Smooth muscle cell (in vitro differentiated cells): ENCODE measurements at regions not wholly inside any gene's neighbourhood (a gene's known extent, or its start where the extent isn't known, plus 50 kb on each side); places are given as distances from the start of the nearest gene placed in this dataset.

Experiments
- DNase-seq: peaks from one replicate; lab custom pipeline; 2025; ENCODE audit not compliant: unreplicated experiment; lab: John Stamatoyannopoulos, UW
- H2AFZ ChIP-seq: fragments of 200-600 bp; sonication (generic); 2 replicates; pipeline ENCODE4 v1.6.0; 2016; ENCODE audit warnings: antibody characterized with exemption, low read depth, mild to moderate bottlenecking
- H3F3A ChIP-seq: fragments of 200-600 bp; sonication (generic); 2 replicates; pipeline ENCODE4 v1.6.0; 2017; ENCODE audit warnings: antibody characterized with exemption, low read depth
- H3K27ac ChIP-seq: fragments of 200-600 bp; sonication (generic); 2 replicates; pipeline ENCODE4 v1.5.1; 2016; ENCODE audit warnings: low read depth, mild to moderate bottlenecking
- H3K27me3 ChIP-seq: fragments of 200-600 bp; sonication (generic); 2 replicates; pipeline ENCODE4 v1.6.1; 2016; ENCODE audit warnings: low read depth, mild to moderate bottlenecking
- H3K36me3 ChIP-seq: fragments of 200-600 bp; sonication (generic); 2 replicates; pipeline ENCODE4 v1.5.1; 2016; ENCODE audit warnings: low read depth
- H3K4me1 ChIP-seq: fragments of 200-600 bp; sonication (generic); 2 replicates; pipeline ENCODE4 v1.5.1; 2016; ENCODE audit warnings: low read depth
- H3K4me2 ChIP-seq: fragments of 200-600 bp; sonication (generic); 2 replicates; pipeline ENCODE4 v1.6.0; 2016; ENCODE audit warnings: mild to moderate bottlenecking
- H3K4me3 ChIP-seq: fragments of 200-600 bp; sonication (generic); 2 replicates; pipeline ENCODE4 v1.5.1; 2016; ENCODE audit warnings: mild to moderate bottlenecking
- H3K79me2 ChIP-seq: fragments of 200-600 bp; sonication (generic); 2 replicates; pipeline ENCODE4 v1.6.0; 2016; ENCODE audit warnings: low read depth, mild to moderate bottlenecking
- H3K9ac ChIP-seq: fragments of 200-600 bp; sonication (generic); 2 replicates; pipeline ENCODE4 v1.6.0; 2016; ENCODE audit warnings: low read depth
- H3K9me3 ChIP-seq: fragments of 200-600 bp; sonication (generic); replicated peaks from 2 replicates; pipeline ENCODE4 v1.5.1; 2016; ENCODE audit warnings: low read depth
- H4K20me1 ChIP-seq: fragments of 200-600 bp; sonication (generic); 2 replicates; pipeline ENCODE4 v1.6.0; 2016; ENCODE audit warnings: low read depth
- CTCF ChIP-seq: fragments of 200-600 bp; sonication (generic); IDR thresholded peaks from 2 replicates; pipeline ENCODE4 v1.5.1; 2017; ENCODE audit warnings: borderline replicate concordance, mild to moderate bottlenecking, antibody characterized with exemption; ENCODE audit not compliant: insufficient read depth, poor library complexity, severe bottlenecking
- WGBS: methylation state at CpG from one replicate; pipeline ENCODE4 v1.1.7; 2016; ENCODE audit warnings: low lambda C conversion rate; 5-methylcytosine and 5-hydroxymethylcytosine counted together

GRCh38 chr20:21920211-21920610, 214.7 kb downstream of the PAX1 start:
- no peak for TF ChIP-seq CTCF
- no peak overlapping the region for H3K4me3 ChIP-seq

GRCh38 chr20:21918398-21918797, 212.9 kb downstream of the PAX1 start:
- no peak overlapping the region for H3K4me2 ChIP-seq
- H3K36me3 ChIP-seq, result no peaks in the 10 kb centered on the region
- TF ChIP-seq CTCF, result no peak
- no peaks in the 10 kb centered on the region for H3K79me2 ChIP-seq
- H4K20me1 ChIP-seq, result no peaks in the 10 kb centered on the region
- no peak overlapping the region for H3K27ac ChIP-seq
- H3K4me3 ChIP-seq, result no peak overlapping the region
- no peak overlapping the region for H2AFZ ChIP-seq
- H3K9ac ChIP-seq, result no peak overlapping the region
- no peaks in the 10 kb centered on the region for H3K27me3 ChIP-seq
- H3K9me3 ChIP-seq, result no peaks in the 10 kb centered on the region
- WGBS, result 86% methylated on average over 7 of the region's 7 CpGs
- no peak for DNase-seq
- H3F3A ChIP-seq, result no peaks in the 10 kb centered on the region
- H3K4me1 ChIP-seq, result no peaks in the 10 kb centered on the region

More at GRCh38 chr20:21920211-21920610, 214.7 kb downstream of the PAX1 start:
- 88% methylated on average over 3 of the region's 3 CpGs for WGBS
- Histone ChIP-seq H3K79me2 (no peaks in the 10 kb centered on the region), H3K27ac (no peak overlapping the region), H4K20me1 (no peaks in the 10 kb centered on the region), H3F3A (no peaks in the 10 kb centered on the region), H3K4me2 (no peak overlapping the region), H3K9me3 (no peaks in the 10 kb centered on the region), H3K9ac (no peak overlapping the region), H3K27me3 (no peaks in the 10 kb centered on the region), H2AFZ (no peak overlapping the region), H3K4me1 (no peaks in the 10 kb centered on the region), H3K36me3 (no peaks in the 10 kb centered on the region)
- DNase-seq, result no peak

- Histone ChIP-seq H3K9me3 (no peaks in the 10 kb centered on the region), H3K79me2 (no peaks in the 10 kb centered on the region), H3K4me1 (no peaks in the 10 kb centered on the region), H3K4me2 (no peak overlapping the region), H3K27ac (no peak overlapping the region), H3F3A (no peaks in the 10 kb centered on the region), H3K4me3 (no peak overlapping the region), H4K20me1 (no peaks in the 10 kb centered on the region), H3K36me3 (no peaks in the 10 kb centered on the region), H3K9ac (no peak overlapping the region), H2AFZ (no peak overlapping the region), H3K27me3 (no peaks in the 10 kb centered on the region)
- WGBS, result 89% methylated on average over 3 of the region's 3 CpGs
- TF ChIP-seq CTCF, result no peak
- DNase-seq, result no peak
Observed at GRCh38 chr20:21902391-21902790, 196.9 kb downstream of the PAX1 start.

- 88% methylated on average over 4 of the region's 4 CpGs for WGBS
- no peak for TF ChIP-seq CTCF
- no peak for DNase-seq
Observed at GRCh38 chr20:21901470-21902275, 196.2 kb downstream of the PAX1 start.

More at GRCh38 chr20:21901470-21902275, 196.2 kb downstream of the PAX1 start:
- H3K27ac ChIP-seq, result no peak overlapping the region
- no peaks in the 10 kb centered on the region for H3K79me2 ChIP-seq
- no peak overlapping the region for H3K9ac ChIP-seq
- no peaks in the 10 kb centered on the region for H3F3A ChIP-seq
- H2AFZ ChIP-seq, result no peak overlapping the region
- no peaks in the 10 kb centered on the region for H3K9me3 ChIP-seq
- no peak overlapping the region for H3K4me2 ChIP-seq
- no peaks in the 10 kb centered on the region for H3K36me3 ChIP-seq
- no peak overlapping the region for H3K4me3 ChIP-seq
- no peaks in the 10 kb centered on the region for H4K20me1 ChIP-seq
- no peaks in the 10 kb centered on the region for H3K4me1 ChIP-seq
- no peaks in the 10 kb centered on the region for H3K27me3 ChIP-seq
